B cell (primary cell): ENCODE measurements at regions not wholly inside any gene's neighbourhood (a gene's known extent, or its start where the extent isn't known, plus 50 kb on each side); places are given as distances from the start of the nearest gene placed in this dataset.

ENCODE experiments used
- ATAC-seq: fragments of 200-7000 bp; cut with Tn5 transposase; one replicate; pipeline ENCODE4 v1.10.0; 2021; ENCODE audit warnings: low read depth, mild to moderate bottlenecking, moderate number of reproducible peaks, moderate library complexity
- CTCF ChIA-PET: fragments of 350-600 bp; sonication (Branson Sonifier 250); formaldehyde crosslinking; loops from one replicate; lab custom pipeline; 2021; ENCODE audit warnings: antibody characterized with exemption, inconsistent platforms; lab: Charles Lee
- POLR2A ChIA-PET: fragments of 350-600 bp; sonication (Branson Sonifier 250); formaldehyde crosslinking; loops from one replicate; lab custom pipeline; 2021; ENCODE audit warnings: antibody characterized with exemption; lab: Charles Lee
- DNase-seq: peaks from one replicate; pipeline ENCODE4 v3.0.0; 2013
- H2AFZ ChIP-seq: 2 replicates; pipeline ENCODE4 v1.6.1; 2012; ENCODE audit warnings: mild to moderate bottlenecking, low read depth, low read length; ENCODE audit not compliant: insufficient read depth, poor library complexity, severe bottlenecking
- H3K27ac ChIP-seq, 2 donors: 1 replicate in 1 of 2; 2 replicates in 1 of 2; pipeline ENCODE4 v1.5.1; 2012 to 2013; ENCODE audit warnings: low read length in 2 of 2, mild to moderate bottlenecking in 2 of 2, moderate library complexity in 1 of 2
- H3K27me3 ChIP-seq, 4 experiments: fragments of 200-600 bp in 1 of 4; sonication (generic) in 1 of 4; replicated peaks in 1 of 4; 1 replicate in 2 of 4; 2 replicates in 2 of 4; pipeline versions ENCODE4 v1.6.1 to v1.7.0; 2013 to 2016; ENCODE audit warnings: low read length in 3 of 4, mild to moderate bottlenecking in 2 of 4, mixed read lengths in 1 of 4, moderate library complexity in 1 of 4; ENCODE audit not compliant: insufficient read depth in 4 of 4, control insufficient read depth in 3 of 4; ENCODE audit errors: control extremely low read depth in 1 of 4
- H3K36me3 ChIP-seq, 2 experiments: replicated peaks in 1 of 2; 1 replicate in 1 of 2; 2 replicates in 1 of 2; pipeline versions ENCODE4 v1.6.1 to v1.7.1; 2013; ENCODE audit warnings: low read length in 1 of 2; ENCODE audit not compliant: insufficient read depth in 2 of 2, control insufficient read depth in 1 of 2; ENCODE audit errors: control extremely low read depth in 1 of 2, extremely low read depth in 1 of 2
- H3K4me1 ChIP-seq, 2 donors: fragments of 200-600 bp in 1 of 2; sonication (generic) in 1 of 2; 1 replicate in 1 of 2; 2 replicates in 1 of 2; pipeline versions ENCODE4 v1.5.1 to v1.6.1; 2013 to 2017; ENCODE audit warnings: low read length in 2 of 2; ENCODE audit not compliant: control insufficient read depth in 2 of 2, insufficient read depth in 2 of 2
- H3K4me2 ChIP-seq: replicated peaks from 2 replicates; pipeline ENCODE3; 2012; ENCODE audit warnings: mild to moderate bottlenecking, low read depth, low read length; ENCODE audit not compliant: poor library complexity, severe bottlenecking
- H3K4me3 ChIP-seq, 5 experiments: fragments of 200-600 bp in 1 of 5; sonication (generic) in 1 of 5; 1 replicate in 3 of 5; 2 replicates in 2 of 5; pipeline versions ENCODE4 v1.5.1 to v1.7.0; 2011 to 2016; ENCODE audit warnings: low read length in 4 of 5, mild to moderate bottlenecking in 4 of 5, low read depth in 2 of 5, control low read depth in 1 of 5, moderate library complexity in 1 of 5; ENCODE audit not compliant: insufficient read depth in 1 of 5; ENCODE audit errors: control extremely low read depth in 1 of 5, extremely low read depth in 1 of 5
- H3K79me2 ChIP-seq: fragments of 200-600 bp; sonication (generic); one replicate; pipeline ENCODE4 v1.6.0; 2016; ENCODE audit warnings: low read length; ENCODE audit not compliant: control insufficient read depth, insufficient read depth
- H3K9ac ChIP-seq: fragments of 200-600 bp; sonication (generic); 2 replicates; pipeline ENCODE4 v1.6.1; 2017; ENCODE audit warnings: mild to moderate bottlenecking, low read length, moderate library complexity
- H3K9me3 ChIP-seq, 3 donors: one replicate each; pipeline versions ENCODE4 v1.6.1 to v1.7.1; 2013; ENCODE audit warnings: low read length in 2 of 3; ENCODE audit not compliant: control insufficient read depth in 2 of 3, insufficient read depth in 1 of 3; ENCODE audit errors: control extremely low read depth in 1 of 3
- H4K20me1 ChIP-seq: 2 replicates; pipeline ENCODE4 v1.6.0; 2012; ENCODE audit warnings: mild to moderate bottlenecking, low read length; ENCODE audit not compliant: insufficient read depth, control insufficient read depth, poor library complexity, severe bottlenecking
- H3K27ac Mint-ChIP-seq: one replicate; pipeline ENCODE4 v1.8.0; 2021; ENCODE audit warnings: mixed read lengths
- H3K27me3 Mint-ChIP-seq: one replicate; pipeline ENCODE4 v1.8.0; 2021; ENCODE audit warnings: mixed read lengths
- H3K4me1 Mint-ChIP-seq: one replicate; pipeline ENCODE4 v1.8.0; 2021; ENCODE audit warnings: mixed read lengths
- H3K4me3 Mint-ChIP-seq: one replicate; pipeline ENCODE4 v1.8.0; 2021; ENCODE audit warnings: mixed read lengths
- H3K9me3 Mint-ChIP-seq: one replicate; pipeline ENCODE4 v1.8.0; 2022; ENCODE audit warnings: mixed read lengths; ENCODE audit not compliant: insufficient read depth
- CTCF ChIP-seq: fragments of 200-600 bp; IDR thresholded peaks from one replicate; pipeline ENCODE4 v1.8.0; 2022; ENCODE audit warnings: antibody characterized with exemption, mild to moderate bottlenecking
- EZH2 ChIP-seq: IDR thresholded peaks from 2 replicates; pipeline ENCODE4 v1.6.1; 2012; ENCODE audit warnings: borderline replicate concordance, low read depth, mild to moderate bottlenecking, moderate library complexity, low read length; ENCODE audit not compliant: insufficient read depth, poor library complexity, severe bottlenecking
- WGBS: methylation state at CpG from one replicate; pipeline ENCODE4 v1.1.5; 2013; ENCODE audit warnings: missing lambda C conversion rate; ENCODE audit not compliant: insufficient coverage; 5-methylcytosine and 5-hydroxymethylcytosine counted together
- intact Hi-C: fragments of 100-400 bp; cut with micrococcal nuclease; formaldehyde crosslinking; loops from one replicate; pipeline ENCODE4 v1.10.0; 2022

GRCh38 chr10:10293481-10293951 lies 724.2 kb upstream of the CELF2 start:
- Mint-ChIP-seq H3K27ac (no peak overlapping the region), H3K4me1 (no peaks in the 10 kb centered on the region), H3K9me3 (no peaks in the 10 kb centered on the region), H3K4me3 (no peak overlapping the region), H3K27me3 (no peaks in the 10 kb centered on the region)
- Histone ChIP-seq H3K27ac (no peak overlapping the region), H4K20me1 (no peaks in the 10 kb centered on the region), H3K4me3 (no peak overlapping the region), H3K4me1 (no peaks in the 10 kb centered on the region), H3K27me3 (no peaks in the 10 kb centered on the region), H2AFZ (no peak overlapping the region), H3K79me2 (no peaks in the 10 kb centered on the region), H3K36me3 (no peaks in the 10 kb centered on the region), H3K9ac (no peak overlapping the region), H3K4me2 (no peak overlapping the region), H3K9me3 (peaks cover 0 to 6% (median 0%) of the 10 kb centered on the region in 3 donors)
- CTCF ChIA-PET, result no interaction called here
- intact Hi-C loops, result no loop called here
- POLR2A ChIA-PET, result no interaction called here
- DNase-seq (no peak), ATAC-seq (no peak)
- 58% methylated on average over 7 of the region's 7 CpGs for WGBS
- TF ChIP-seq EZH2 (no peak), CTCF (no peak)

GRCh38 chr10:10294184-10294880 lies 723.3 kb upstream of the CELF2 start:
- POLR2A ChIA-PET, result no interaction called here
- Mint-ChIP-seq H3K27ac (no peak overlapping the region), H3K4me1 (no peaks in the 10 kb centered on the region), H3K27me3 (no peaks in the 10 kb centered on the region), H3K4me3 (no peak overlapping the region), H3K9me3 (no peaks in the 10 kb centered on the region)
- Histone ChIP-seq H4K20me1 (no peaks in the 10 kb centered on the region), H3K9ac (no peak overlapping the region), H3K4me1 (no peaks in the 10 kb centered on the region), H3K4me3 (no peak overlapping the region), H3K36me3 (no peaks in the 10 kb centered on the region), H3K4me2 (no peak overlapping the region), H3K27me3 (no peaks in the 10 kb centered on the region), H3K9me3 (peaks cover 0 to 6% (median 0%) of the 10 kb centered on the region in 3 donors), H3K27ac (no peak overlapping the region), H3K79me2 (no peaks in the 10 kb centered on the region), H2AFZ (no peak overlapping the region)
- intact Hi-C loops, result no loop called here
- WGBS, result 94% methylated on average over 3 of the region's 9 CpGs
- no peak for ATAC-seq
- TF ChIP-seq EZH2 (no peak), CTCF (no peak)
- CTCF ChIA-PET, result no interaction called here
- no peak for DNase-seq
